IMR-90 (cell line): ENCODE measurements at regions not wholly inside any gene's neighbourhood (a gene's known extent, or its start where the extent isn't known, plus 50 kb on each side); places are given as distances from the start of the nearest gene placed in this dataset.
A peak's percentile ranks its signal among the peaks of the same experiment; 100 is the strongest.

Experiments
- CHD1 ChIP-seq: IDR thresholded peaks from 2 replicates; pipeline ENCODE4 v1.6.1; 2012; ENCODE audit warnings: low read depth, low read length, improper control_type of control experiment
- FOS ChIP-seq: fragments of 150-350 bp; IDR thresholded peaks from 2 replicates; pipeline ENCODE4 v1.6.1; 2016; ENCODE audit warnings: low read depth, low read length
- MAFK ChIP-seq: IDR thresholded peaks from 2 replicates; pipeline ENCODE4 v1.6.1; 2012; ENCODE audit warnings: low read depth, low read length, improper control_type of control experiment
- POLR2A ChIP-seq: IDR thresholded peaks from 2 replicates; pipeline ENCODE4 v1.6.1; 2012; ENCODE audit warnings: mild to moderate bottlenecking, low read depth, low read length
- SMC3 ChIP-seq: fragments of 150-350 bp; IDR thresholded peaks from 2 replicates; pipeline ENCODE4 v1.6.1; 2016; ENCODE audit warnings: low read depth, mild to moderate bottlenecking, antibody characterized with exemption, low read length, moderate library complexity
- TF ChIP-seq, protein P1 (sequence below): fragments of 150-350 bp; IDR thresholded peaks from 2 replicates; pipeline ENCODE4 v1.6.1; 2017; ENCODE audit warnings: mild to moderate bottlenecking, antibody characterized with exemption, low read length, low read depth
- TF ChIP-seq, protein P2 (sequence below): conservative IDR thresholded peaks from 2 replicates; pipeline ENCODE4 v1.5.1; 2012; ENCODE audit warnings: mild to moderate bottlenecking, low read depth, low read length, improper control_type of control experiment

DNA sequence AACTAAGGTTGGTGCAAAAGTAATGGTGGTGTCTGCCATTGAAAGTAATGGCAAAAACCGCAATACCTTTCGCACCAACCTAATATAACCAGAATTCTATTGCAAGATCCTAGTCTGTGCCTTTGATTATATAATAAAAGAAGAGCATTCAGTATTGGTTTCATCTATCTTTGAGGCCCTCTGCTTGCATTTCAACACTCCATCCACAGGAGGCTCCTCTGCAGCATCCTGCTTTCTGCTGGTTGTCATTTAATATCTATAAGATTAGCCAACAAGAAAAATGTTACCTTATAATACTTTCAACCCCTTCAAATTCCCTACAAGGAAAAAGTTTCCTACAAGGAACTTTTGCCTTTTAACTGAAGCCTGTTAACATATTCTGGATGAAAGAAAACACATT lies 139.2 kb downstream of the CDCA7 start:
- TF ChIP-seq, protein P1, sequence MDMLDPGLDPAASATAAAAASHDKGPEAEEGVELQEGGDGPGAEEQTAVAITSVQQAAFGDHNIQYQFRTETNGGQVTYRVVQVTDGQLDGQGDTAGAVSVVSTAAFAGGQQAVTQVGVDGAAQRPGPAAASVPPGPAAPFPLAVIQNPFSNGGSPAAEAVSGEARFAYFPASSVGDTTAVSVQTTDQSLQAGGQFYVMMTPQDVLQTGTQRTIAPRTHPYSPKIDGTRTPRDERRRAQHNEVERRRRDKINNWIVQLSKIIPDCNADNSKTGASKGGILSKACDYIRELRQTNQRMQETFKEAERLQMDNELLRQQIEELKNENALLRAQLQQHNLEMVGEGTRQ: no peak
- TF ChIP-seq, protein P2, sequence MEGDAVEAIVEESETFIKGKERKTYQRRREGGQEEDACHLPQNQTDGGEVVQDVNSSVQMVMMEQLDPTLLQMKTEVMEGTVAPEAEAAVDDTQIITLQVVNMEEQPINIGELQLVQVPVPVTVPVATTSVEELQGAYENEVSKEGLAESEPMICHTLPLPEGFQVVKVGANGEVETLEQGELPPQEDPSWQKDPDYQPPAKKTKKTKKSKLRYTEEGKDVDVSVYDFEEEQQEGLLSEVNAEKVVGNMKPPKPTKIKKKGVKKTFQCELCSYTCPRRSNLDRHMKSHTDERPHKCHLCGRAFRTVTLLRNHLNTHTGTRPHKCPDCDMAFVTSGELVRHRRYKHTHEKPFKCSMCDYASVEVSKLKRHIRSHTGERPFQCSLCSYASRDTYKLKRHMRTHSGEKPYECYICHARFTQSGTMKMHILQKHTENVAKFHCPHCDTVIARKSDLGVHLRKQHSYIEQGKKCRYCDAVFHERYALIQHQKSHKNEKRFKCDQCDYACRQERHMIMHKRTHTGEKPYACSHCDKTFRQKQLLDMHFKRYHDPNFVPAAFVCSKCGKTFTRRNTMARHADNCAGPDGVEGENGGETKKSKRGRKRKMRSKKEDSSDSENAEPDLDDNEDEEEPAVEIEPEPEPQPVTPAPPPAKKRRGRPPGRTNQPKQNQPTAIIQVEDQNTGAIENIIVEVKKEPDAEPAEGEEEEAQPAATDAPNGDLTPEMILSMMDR: peak; percentile 20; the same call in 1 of the 2 replicates
- TF ChIP-seq POLR2A (no peak), CHD1 (no peak), MAFK (no peak), SMC3 (no peak), FOS (no peak)
